Activated CD8-positive, alpha-beta T cell treated with anti-CD3 and anti-CD28 coated beads for 36 hours (primary cell): ENCODE measurements at regions not wholly inside any gene's neighbourhood (a gene's known extent, or its start where the extent isn't known, plus 50 kb on each side); places are given as distances from the start of the nearest gene placed in this dataset.
"Not testable (repeated sequence)": the region's sequence is repeated elsewhere in the genome, so short reads cannot be mapped to it uniquely, and the experiment has no call there.

Source experiments
- ATAC-seq: fragments of 200-7000 bp; cut with Tn5 transposase; one replicate; pipeline ENCODE4 v1.10.0; 2021; ENCODE audit warnings: mild to moderate bottlenecking, moderate library complexity
- CTCF ChIA-PET: fragments of 350-600 bp; sonication (Branson Sonifier 250); formaldehyde crosslinking; loops from one replicate; lab custom pipeline; 2021; ENCODE audit warnings: antibody characterized with exemption; lab: Charles Lee
- POLR2A ChIA-PET: fragments of 350-600 bp; sonication (Branson Sonifier 250); formaldehyde crosslinking; loops from one replicate; lab custom pipeline; 2021; ENCODE audit warnings: antibody characterized with exemption; lab: Charles Lee
- DNase-seq: peaks from one replicate; pipeline ENCODE4 v3.0.0-alpha.2; 2020
- H3K27ac Mint-ChIP-seq: one replicate; pipeline ENCODE4 v1.8.0; 2021; ENCODE audit warnings: mild to moderate bottlenecking, mixed read lengths
- H3K27me3 Mint-ChIP-seq: one replicate; pipeline ENCODE4 v1.8.0; 2021; ENCODE audit warnings: mixed read lengths
- H3K36me3 Mint-ChIP-seq: one replicate; pipeline ENCODE4 v1.8.0; 2021; ENCODE audit warnings: low read depth, mixed read lengths
- H3K4me1 Mint-ChIP-seq: one replicate; pipeline ENCODE4 v1.8.0; 2021; ENCODE audit warnings: low read depth, mixed read lengths
- H3K4me3 Mint-ChIP-seq: one replicate; pipeline ENCODE4 v1.8.0; 2021; ENCODE audit warnings: mild to moderate bottlenecking, moderate library complexity, mixed read lengths
- H3K9me3 Mint-ChIP-seq: one replicate; pipeline ENCODE4 v1.8.0; 2021; ENCODE audit warnings: mixed read lengths
- intact Hi-C: fragments of 100-400 bp; cut with micrococcal nuclease; formaldehyde crosslinking; loops from one replicate; pipeline ENCODE4 v1.10.0; 2022
- TF ChIP-seq, protein P1 (sequence below): fragments of 200-600 bp; IDR thresholded peaks from one replicate; pipeline ENCODE4 v1.8.0; 2022; ENCODE audit warnings: antibody characterized with exemption, mild to moderate bottlenecking

DNA sequence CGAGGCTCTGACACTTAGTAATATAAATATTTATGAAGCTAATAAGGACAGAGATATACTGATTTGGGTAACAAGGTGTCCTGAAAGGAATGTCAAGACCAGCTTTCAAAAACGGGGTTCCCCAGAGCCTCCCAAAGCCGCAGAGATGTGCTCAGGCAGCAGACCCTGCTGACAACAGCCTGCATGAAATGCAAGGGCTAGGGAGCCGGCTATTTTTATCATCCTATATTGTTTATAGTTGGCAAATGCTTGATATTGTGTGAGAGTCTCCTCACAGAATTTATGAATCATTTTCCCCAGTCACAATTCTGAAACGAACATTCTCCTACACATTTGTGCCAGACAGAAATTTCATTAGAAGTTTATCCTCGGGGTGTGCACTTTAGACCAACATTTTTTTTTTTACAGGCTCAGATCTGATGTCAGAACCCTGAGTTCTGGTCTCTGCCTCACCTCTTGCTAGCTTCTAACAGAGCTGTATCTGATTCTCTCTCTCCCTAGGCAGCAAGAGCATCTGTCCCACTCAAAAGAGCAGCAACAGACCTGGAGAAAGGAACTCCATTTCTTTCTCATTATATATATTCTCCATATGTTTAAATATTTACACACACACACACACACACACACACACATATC, 302.3 kb upstream of the PLD5 start:
- CTCF ChIA-PET: no interaction called here
- Mint-ChIP-seq H3K36me3 (no peaks in the 10 kb centered on the region), H3K27ac (no peak overlapping the region), H3K27me3 (peaks cover 3% of the 10 kb centered on the region), H3K4me1 (no peaks in the 10 kb centered on the region), H3K4me3 (no peak overlapping the region), H3K9me3 (peaks cover 5% of the 10 kb centered on the region)
- DNase-seq (no peak), ATAC-seq (no peak)
- intact Hi-C loops: no loop called here
- TF ChIP-seq, protein P1, sequence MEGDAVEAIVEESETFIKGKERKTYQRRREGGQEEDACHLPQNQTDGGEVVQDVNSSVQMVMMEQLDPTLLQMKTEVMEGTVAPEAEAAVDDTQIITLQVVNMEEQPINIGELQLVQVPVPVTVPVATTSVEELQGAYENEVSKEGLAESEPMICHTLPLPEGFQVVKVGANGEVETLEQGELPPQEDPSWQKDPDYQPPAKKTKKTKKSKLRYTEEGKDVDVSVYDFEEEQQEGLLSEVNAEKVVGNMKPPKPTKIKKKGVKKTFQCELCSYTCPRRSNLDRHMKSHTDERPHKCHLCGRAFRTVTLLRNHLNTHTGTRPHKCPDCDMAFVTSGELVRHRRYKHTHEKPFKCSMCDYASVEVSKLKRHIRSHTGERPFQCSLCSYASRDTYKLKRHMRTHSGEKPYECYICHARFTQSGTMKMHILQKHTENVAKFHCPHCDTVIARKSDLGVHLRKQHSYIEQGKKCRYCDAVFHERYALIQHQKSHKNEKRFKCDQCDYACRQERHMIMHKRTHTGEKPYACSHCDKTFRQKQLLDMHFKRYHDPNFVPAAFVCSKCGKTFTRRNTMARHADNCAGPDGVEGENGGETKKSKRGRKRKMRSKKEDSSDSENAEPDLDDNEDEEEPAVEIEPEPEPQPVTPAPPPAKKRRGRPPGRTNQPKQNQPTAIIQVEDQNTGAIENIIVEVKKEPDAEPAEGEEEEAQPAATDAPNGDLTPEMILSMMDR: no peak
- POLR2A ChIA-PET: interaction anchor here (0.7 kb wide), 1 partner anchor 1038 kb away, joined by 3 read pairs; no protein-coding TSS in a partner anchor

DNA sequence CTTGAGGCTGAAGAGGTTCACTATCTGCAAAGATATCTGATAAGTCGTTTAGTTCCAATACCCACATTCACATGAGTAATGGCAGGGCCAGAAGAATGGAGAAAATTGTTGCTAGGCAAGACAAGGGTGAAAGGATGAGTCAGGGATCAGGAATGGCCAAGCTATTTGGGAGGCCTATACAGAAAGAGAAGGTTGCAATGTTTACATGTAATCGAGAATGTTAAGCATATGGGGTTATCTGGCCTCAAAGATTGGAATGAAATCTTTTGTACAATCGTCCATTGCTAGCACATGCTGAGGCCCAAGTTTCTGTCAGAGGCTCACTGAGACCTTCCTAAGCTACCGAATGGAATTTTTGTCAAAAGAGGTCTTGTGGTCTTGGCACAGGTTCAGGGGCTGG, 299.9 kb upstream of the PLD5 start:
- DNase-seq (no peak), ATAC-seq (no peak)
- CTCF ChIA-PET: no interaction called here
- TF ChIP-seq, protein P1: no peak
- Mint-ChIP-seq H3K4me3 (no peak overlapping the region), H3K9me3 (no peaks in the 10 kb centered on the region), H3K36me3 (no peaks in the 10 kb centered on the region), H3K27me3 (peaks cover 3% of the 10 kb centered on the region), H3K4me1 (no peaks in the 10 kb centered on the region), H3K27ac (no peak overlapping the region)
- intact Hi-C loops: no loop called here
- POLR2A ChIA-PET: interaction anchor here (0.8 kb wide), 1 partner anchor 316 kb away, joined by 3 read pairs; no protein-coding TSS in a partner anchor

DNA sequence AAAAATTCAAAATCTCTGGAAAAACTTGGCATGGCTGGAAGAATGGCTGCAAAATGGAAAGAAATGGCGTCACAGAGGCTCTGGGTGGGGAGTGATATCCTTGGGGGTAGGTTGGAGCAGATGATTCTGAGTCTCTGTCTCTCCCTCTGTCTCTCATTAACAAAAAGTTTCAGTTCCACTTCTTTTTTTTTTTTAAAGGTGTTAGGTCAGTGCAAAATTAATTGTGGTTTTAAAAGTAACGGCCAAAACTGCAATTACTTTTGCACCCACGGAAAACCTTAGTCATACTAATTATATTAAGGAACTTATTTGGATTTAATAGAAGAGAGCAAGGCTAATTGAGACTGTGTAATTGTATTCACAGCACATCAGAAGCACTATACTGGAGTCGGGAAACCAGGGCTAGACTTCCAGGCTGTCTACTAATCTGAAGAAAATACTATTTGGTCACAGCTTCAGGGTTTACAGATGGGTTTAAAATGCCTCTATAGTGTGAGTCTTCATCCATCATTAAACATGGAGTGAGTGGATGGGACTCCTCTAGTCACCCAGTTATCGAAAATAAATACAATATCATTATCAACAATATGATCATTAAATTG, 289.1 kb upstream of the PLD5 start:
- TF ChIP-seq, protein P1: no peak
- no peaks in the 10 kb centered on the region for H3K4me1 Mint-ChIP-seq
- no peaks in the 10 kb centered on the region for H3K9me3 Mint-ChIP-seq
- no peak for ATAC-seq
- no peak overlapping the region for H3K27ac Mint-ChIP-seq
- no peaks in the 10 kb centered on the region for H3K36me3 Mint-ChIP-seq
- intact Hi-C loops: no loop called here
- DNase-seq: no peak
- ChIA-PET POLR2A (no interaction called here), CTCF (no interaction called here)
- H3K4me3 Mint-ChIP-seq: no peak overlapping the region
- H3K27me3 Mint-ChIP-seq: peaks cover 4% of the 10 kb centered on the region

DNA sequence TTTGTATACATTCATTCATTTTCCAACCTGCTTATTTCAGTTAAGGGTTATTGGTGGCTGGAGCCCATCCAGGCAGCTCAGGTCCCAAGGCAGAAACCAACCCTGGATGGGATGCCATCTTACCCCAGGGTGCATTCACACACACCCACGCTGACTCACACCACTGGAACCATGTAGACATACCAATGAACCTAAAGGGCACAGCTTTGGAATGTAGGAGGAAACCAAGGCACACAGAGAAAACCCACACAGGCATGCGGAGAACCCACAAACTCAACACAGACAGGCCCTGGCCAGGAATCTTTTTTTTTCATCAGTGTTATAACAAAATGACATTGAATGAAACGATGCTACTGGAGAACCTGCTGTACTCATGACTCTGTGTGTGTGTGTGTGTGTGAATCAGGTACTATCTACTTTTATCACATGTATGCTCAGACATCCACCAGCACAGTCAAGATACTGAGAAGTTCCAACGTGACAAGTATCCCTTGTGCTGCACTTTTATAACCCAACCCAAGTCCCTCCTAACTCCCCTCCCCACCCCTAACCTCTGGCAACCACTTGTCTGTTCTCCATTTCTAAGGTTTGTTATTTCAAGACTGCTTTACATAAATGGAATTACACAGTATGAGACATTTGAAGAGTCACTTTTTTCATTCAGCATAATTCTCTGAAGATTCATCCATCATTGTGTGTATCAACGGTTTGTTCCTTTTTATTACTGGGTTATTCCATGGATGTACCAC, 286.8 kb upstream of the PLD5 start:
- H3K27ac Mint-ChIP-seq: no peak overlapping the region
- no peaks in the 10 kb centered on the region for H3K4me1 Mint-ChIP-seq
- ChIA-PET POLR2A (interaction anchor here (0.6 to 0.7 kb wide), 2 partner anchors 14 to 138 kb away, joined by 3 to 4 read pairs; no protein-coding TSS in a partner anchor), CTCF (no interaction called here)
- ATAC-seq (no peak), DNase-seq (no peak)
- intact Hi-C loops: no loop called here
- no peak overlapping the region for H3K4me3 Mint-ChIP-seq
- no peaks in the 10 kb centered on the region for H3K27me3 Mint-ChIP-seq
- TF ChIP-seq, protein P1: no peak
- H3K9me3 Mint-ChIP-seq: no peaks in the 10 kb centered on the region
- H3K36me3 Mint-ChIP-seq: no peaks in the 10 kb centered on the region

DNA sequence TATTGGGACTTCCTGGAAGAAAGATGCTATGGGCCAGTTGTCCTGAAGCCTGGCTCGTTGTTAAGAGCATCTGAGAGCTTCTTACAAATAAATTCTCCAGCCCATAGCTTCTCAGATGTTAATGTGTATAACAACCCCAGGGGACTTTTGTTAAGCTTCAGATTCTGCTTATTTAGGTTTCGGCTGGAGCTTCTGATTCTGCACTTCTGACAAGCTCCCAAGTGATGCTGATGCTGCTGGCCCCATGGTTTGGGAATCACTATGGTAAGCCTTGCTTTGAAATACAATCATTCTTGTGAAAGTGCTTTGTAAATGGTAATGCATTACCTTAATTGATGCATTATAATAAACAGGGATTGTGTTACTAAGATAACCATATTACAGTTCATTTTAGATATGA, 281.8 kb upstream of the PLD5 start:
- Mint-ChIP-seq H3K27ac (no peak overlapping the region), H3K4me1 (no peaks in the 10 kb centered on the region), H3K4me3 (no peak overlapping the region), H3K27me3 (no peaks in the 10 kb centered on the region), H3K36me3 (no peaks in the 10 kb centered on the region), H3K9me3 (no peaks in the 10 kb centered on the region)
- DNase-seq (no peak), ATAC-seq (no peak)
- intact Hi-C loops: no loop called here
- ChIA-PET CTCF (no interaction called here), POLR2A (no interaction called here)
- TF ChIP-seq, protein P1: no peak

DNA sequence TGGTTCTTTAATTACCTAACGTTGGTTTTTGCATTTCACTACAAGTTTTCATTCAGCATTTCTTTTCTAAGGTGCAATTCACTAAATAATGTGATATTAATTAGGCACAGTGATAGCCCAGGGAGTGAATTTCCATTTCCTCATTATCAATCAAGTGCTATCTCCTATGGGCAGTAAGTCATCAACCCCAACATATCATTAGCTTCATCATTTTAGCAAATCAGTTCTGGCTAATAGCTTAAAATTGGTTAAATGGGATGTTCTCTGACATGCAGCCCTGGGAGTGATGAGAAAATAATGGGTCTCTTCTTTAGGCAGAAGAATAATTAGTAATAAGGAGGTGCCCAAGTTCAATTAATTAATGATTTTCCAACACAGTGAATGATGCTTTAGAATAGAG, 280.9 kb upstream of the PLD5 start:
- DNase-seq, H3K4me3 Mint-ChIP-seq, H3K27ac Mint-ChIP-seq, H3K36me3 Mint-ChIP-seq, H3K9me3 Mint-ChIP-seq, H3K4me1 Mint-ChIP-seq, intact Hi-C loops, CTCF ChIA-PET, POLR2A ChIA-PET, ATAC-seq, H3K27me3 Mint-ChIP-seq: not testable (repeated sequence)
